Kidney (tissue), 13 donors: ENCODE measurements at regions not wholly inside any gene's neighbourhood (a gene's known extent, or its start where the extent isn't known, plus 50 kb on each side); places are given as distances from the start of the nearest gene placed in this dataset.

ENCODE experiments used
- DNase-seq, 5 donors: peaks; one replicate each; pipeline ENCODE4 v3.0.0-alpha.2; 2013 to 2020
- FAIRE-seq: peaks from 2 replicates; lab custom pipeline; 2012; peaks lifted over from hg19 to GRCh38; lab: Jason Lieb, UNC
- H3K27ac ChIP-seq, 2 donors: one replicate each; pipeline ENCODE4 v1.7.0; 2013; ENCODE audit warnings: low read depth in 2 of 2, low read length in 2 of 2, inconsistent platforms in 1 of 2
- H3K27me3 ChIP-seq: one replicate; pipeline ENCODE4 v1.7.1; 2013; ENCODE audit warnings: low read length, inconsistent platforms; ENCODE audit not compliant: control insufficient read depth, insufficient read depth
- H3K36me3 ChIP-seq, 3 donors: one replicate each; pipeline versions ENCODE4 v1.7.0 to v1.7.1; 2013; ENCODE audit warnings: low read length in 3 of 3, control low read depth in 1 of 3, inconsistent platforms in 1 of 3; ENCODE audit not compliant: insufficient read depth in 3 of 3, control insufficient read depth in 2 of 3
- H3K4me1 ChIP-seq, 3 donors: one replicate each; pipeline versions ENCODE4 v1.7.0 to v1.7.1; 2013; ENCODE audit warnings: low read length in 3 of 3, inconsistent platforms in 1 of 3, low read depth in 1 of 3; ENCODE audit not compliant: control insufficient read depth in 2 of 3, insufficient read depth in 2 of 3
- H3K4me3 ChIP-seq, 3 donors: one replicate each; pipeline versions ENCODE4 v1.7.0 to v1.8.1; 2013; ENCODE audit warnings: low read length in 3 of 3, control low read depth in 1 of 3, inconsistent platforms in 1 of 3
- H3K9ac ChIP-seq, 3 donors: one replicate each; pipeline versions ENCODE4 v1.7.0 to v1.7.1; 2013; ENCODE audit warnings: low read length in 3 of 3, control low read depth in 1 of 3, inconsistent platforms in 1 of 3
- H3K9me3 ChIP-seq, 3 donors: one replicate each; pipeline versions ENCODE4 v1.7.0 to v1.7.1; 2013; ENCODE audit warnings: low read length in 3 of 3, control low read depth in 1 of 3, inconsistent platforms in 1 of 3; ENCODE audit not compliant: control insufficient read depth in 2 of 3, insufficient read depth in 1 of 3
- CTCF ChIP-seq: IDR thresholded peaks from 3 replicates; pipeline ENCODE4 v1.5.1; 2012; ENCODE audit warnings: mild to moderate bottlenecking, moderate library complexity, borderline replicate concordance; ENCODE audit not compliant: insufficient read depth; ENCODE audit errors: extremely low read depth
- intact Hi-C: fragments of 100-400 bp; cut with DNase I; formaldehyde crosslinking; loops from one replicate; pipeline ENCODE4 v1.11.1; 2022
- donor health status: control.
- donor health status: control.
- donor health status: control.
- donor health status: control.
- donor health status: control.
- donor health status: DM: yes; HTN: yes; CAD: no.
- donor health status: Normal renal cell carcinoma (clear cell type).

- no peak overlapping the region for H3K4me3 ChIP-seq
- no peak for FAIRE-seq
- DNase-seq = no peak
- H3K4me1 ChIP-seq = peaks cover 0 to 3% (median 0%) of the 10 kb centered on the region in 3 donors
- TF ChIP-seq CTCF = no peak
- intact Hi-C loops = no loop called here
- no peak overlapping the region for H3K27ac ChIP-seq
- no peaks in the 10 kb centered on the region for H3K36me3 ChIP-seq
- no peak overlapping the region for H3K9ac ChIP-seq
- no peaks in the 10 kb centered on the region for H3K9me3 ChIP-seq
- H3K27me3 ChIP-seq = peaks cover 2% of the 10 kb centered on the region
Measured at GRCh38 chr6:125361868-125362267, 60.1 kb upstream of the HDDC2 start.

GRCh38 chr6:125363039-125363823 is 61.5 kb upstream of the HDDC2 start:
- Histone ChIP-seq H3K4me1 (peaks cover 0 to 3% (median 0%) of the 10 kb centered on the region in 3 donors), H3K36me3 (no peaks in the 10 kb centered on the region), H3K27ac (peak overlapping the region in 1 of 2 donors; percentile 38), H3K27me3 (peaks cover 2% of the 10 kb centered on the region), H3K4me3 (peak overlapping the region; percentile 21 to 62 (median 46)), H3K9me3 (no peaks in the 10 kb centered on the region), H3K9ac (peak overlapping the region in 2 of 3 donors; percentile 2 to 10)
- intact Hi-C loops = no loop called here
- no peak for TF ChIP-seq CTCF
- DNase-seq (peak; percentile 73 to 86 (median 84)), FAIRE-seq (no peak)

- Histone ChIP-seq H3K27ac (no peak overlapping the region), H3K27me3 (peaks cover 2% of the 10 kb centered on the region), H3K9me3 (no peaks in the 10 kb centered on the region), H3K4me1 (peaks cover 0 to 3% (median 0%) of the 10 kb centered on the region in 3 donors), H3K4me3 (peak overlapping the region in 2 of 3 donors; percentile 29 to 62), H3K36me3 (no peaks in the 10 kb centered on the region), H3K9ac (peak overlapping the region in 1 of 3 donors; percentile 2)
- no peak for TF ChIP-seq CTCF
- intact Hi-C loops = no loop called here
- no peak for FAIRE-seq
- no peak for DNase-seq
Measured at GRCh38 chr6:125363824-125364165, 62.0 kb upstream of the HDDC2 start.
